NCI-H510A treated with DMSO at 0.1 percent for 48 hours (cell line): ENCODE measurements at regions not wholly inside any gene's neighbourhood (a gene's known extent, or its start where the extent isn't known, plus 50 kb on each side); places are given as distances from the start of the nearest gene placed in this dataset.
"Not testable (repeated sequence)": the region's sequence is repeated elsewhere in the genome, so short reads cannot be mapped to it uniquely, and the experiment has no call there.

Experiments
- DNase-seq: peaks from one replicate; lab custom pipeline; 2025; lab: John Stamatoyannopoulos, UW

- no peak for DNase-seq
Measured at GRCh38 chr2:138271467-138271866, 230.1 kb upstream of the SPOPL start.

GRCh38 chr2:138272524-138273195 is 228.9 kb upstream of the SPOPL start:
- DNase-seq, result no peak

GRCh38 chr2:138273280-138273679 is 228.3 kb upstream of the SPOPL start:
- DNase-seq, result not testable (repeated sequence)

- DNase-seq, result no peak
Measured at GRCh38 chr2:138274421-138275291, 226.9 kb upstream of the SPOPL start.

GRCh38 chr2:138275292-138275690 is 226.3 kb upstream of the SPOPL start:
- no peak for DNase-seq

GRCh38 chr2:138275881-138276280 is 225.7 kb upstream of the SPOPL start:
- peak; percentile 52 for DNase-seq

GRCh38 chr2:138276339-138276738 is 225.2 kb upstream of the SPOPL start:
- DNase-seq, result no peak

- no peak for DNase-seq
Measured at GRCh38 chr2:138277062-138277461, 224.5 kb upstream of the SPOPL start.

GRCh38 chr2:138279871-138280270 is 221.7 kb upstream of the SPOPL start:
- DNase-seq, result no peak

- no peak for DNase-seq
Measured at GRCh38 chr2:138280999-138281695, 220.4 kb upstream of the SPOPL start.

GRCh38 chr2:138282014-138282672 is 219.4 kb upstream of the SPOPL start:
- DNase-seq, result no peak

- no peak for DNase-seq
Measured at GRCh38 chr2:138291805-138292204, 209.8 kb upstream of the SPOPL start.

GRCh38 chr2:138293045-138293444 is 208.5 kb upstream of the SPOPL start:
- DNase-seq, result no peak

- DNase-seq, result no peak
Measured at GRCh38 chr2:138293549-138293948, 208.0 kb upstream of the SPOPL start.

GRCh38 chr2:138294451-138294850 is 207.1 kb upstream of the SPOPL start:
- DNase-seq, result no peak

GRCh38 chr2:138296365-138296764 is 205.2 kb upstream of the SPOPL start:
- DNase-seq, result no peak

- DNase-seq, result no peak
Measured at GRCh38 chr2:138298120-138298814, 203.3 kb upstream of the SPOPL start.

- DNase-seq, result no peak
Measured at GRCh38 chr2:138298900-138299299, 202.7 kb upstream of the SPOPL start.

GRCh38 chr2:138306626-138307025 is 194.9 kb upstream of the SPOPL start:
- no peak for DNase-seq

GRCh38 chr2:138307099-138307498 is 194.5 kb upstream of the SPOPL start:
- DNase-seq, result no peak

- DNase-seq, result no peak
Measured at GRCh38 chr2:138309760-138310159, 191.8 kb upstream of the SPOPL start.

- no peak for DNase-seq
Measured at GRCh38 chr2:138312061-138312460, 189.5 kb upstream of the SPOPL start.
